T47D (cell line): ENCODE measurements at regions not wholly inside any gene's neighbourhood (a gene's known extent, or its start where the extent isn't known, plus 50 kb on each side); places are given as distances from the start of the nearest gene placed in this dataset.

ENCODE experiments used
- DNase-seq, 2 experiments: peaks; one replicate each; pipeline versions ENCODE4 v3.0.0 to v3.0.0-alpha.2; 2011 to 2012; ENCODE audit warnings: low read depth in 1 of 2, low spot score in 1 of 2
- JUND ChIP-seq: IDR thresholded peaks from 2 replicates; pipeline ENCODE4 v1.6.1; 2012; ENCODE audit warnings: low read depth
- in situ Hi-C: cut with HindIII; loops from 2 replicates; pipeline ENCODE4 v1.10.0; 2016; ENCODE audit warnings: low sequenced_read_pairs, low pct_unique_long_range_greater_than_20kb

- in situ Hi-C loops, result loop anchor here (25.0 kb wide), 1 partner anchor 218 kb away; the partner anchor contains the start of gene MAGEL2
- DNase-seq, result no peak
- TF ChIP-seq JUND, result no peak
Measured at GRCh38 chr15:23854912-23855659, 168.0 kb upstream of the NDN start.

DNA sequence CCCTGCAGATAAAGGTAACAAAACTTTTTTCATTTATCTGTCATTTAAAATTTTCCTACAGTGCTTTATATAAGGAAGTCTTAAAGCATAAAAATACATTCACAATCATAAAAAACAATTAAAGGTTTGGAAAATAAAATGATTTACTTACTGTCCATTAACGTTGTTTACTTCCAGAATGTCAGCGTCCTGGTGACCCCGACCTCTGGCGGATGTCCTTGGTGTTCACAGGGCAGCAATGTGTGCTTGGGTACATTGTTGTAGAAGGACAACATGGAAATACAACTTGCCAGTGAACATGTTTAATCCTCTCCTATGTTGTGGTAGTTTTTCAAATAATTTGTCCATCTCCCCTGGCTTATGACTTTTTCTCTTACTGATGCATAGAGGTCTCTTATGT lies 168.8 kb upstream of the NDN start:
- no peak for DNase-seq
- no peak for TF ChIP-seq JUND
- in situ Hi-C loops, result loop anchor here (25.0 kb wide), 1 partner anchor 219 kb away; the partner anchor contains the start of gene MAGEL2

DNA sequence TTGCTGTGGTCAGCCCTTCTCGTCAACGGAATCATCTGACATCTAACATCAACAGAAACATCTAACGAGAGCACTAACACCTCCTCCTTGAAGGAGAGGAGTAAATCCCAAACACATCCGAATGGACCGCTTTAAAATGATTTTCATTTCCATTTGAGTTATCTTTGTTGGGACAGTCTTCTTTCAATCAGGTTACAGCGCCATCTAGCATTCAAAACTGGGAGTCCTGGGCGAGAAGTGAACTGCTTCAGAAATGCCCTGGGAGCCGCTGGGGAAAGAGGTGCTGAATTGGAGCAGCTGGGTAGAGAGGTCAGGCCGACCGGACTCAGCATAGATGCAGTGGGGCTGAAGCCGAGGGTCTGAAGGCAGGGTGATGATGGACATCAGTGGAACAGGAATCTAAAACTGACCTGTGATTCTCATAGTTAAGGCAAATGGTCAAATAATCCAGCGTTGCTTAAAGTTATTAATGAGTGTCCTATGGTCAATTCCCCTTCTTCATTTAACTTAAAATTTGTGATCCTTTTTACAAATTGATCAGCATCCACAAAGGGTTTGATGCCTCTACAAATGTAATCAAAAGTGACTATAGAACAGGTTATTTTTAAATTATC lies 170.0 kb upstream of the NDN start:
- in situ Hi-C loops, result loop anchor here (25.0 kb wide), 1 partner anchor 220 kb away; the partner anchor contains the start of gene MAGEL2

DNA sequence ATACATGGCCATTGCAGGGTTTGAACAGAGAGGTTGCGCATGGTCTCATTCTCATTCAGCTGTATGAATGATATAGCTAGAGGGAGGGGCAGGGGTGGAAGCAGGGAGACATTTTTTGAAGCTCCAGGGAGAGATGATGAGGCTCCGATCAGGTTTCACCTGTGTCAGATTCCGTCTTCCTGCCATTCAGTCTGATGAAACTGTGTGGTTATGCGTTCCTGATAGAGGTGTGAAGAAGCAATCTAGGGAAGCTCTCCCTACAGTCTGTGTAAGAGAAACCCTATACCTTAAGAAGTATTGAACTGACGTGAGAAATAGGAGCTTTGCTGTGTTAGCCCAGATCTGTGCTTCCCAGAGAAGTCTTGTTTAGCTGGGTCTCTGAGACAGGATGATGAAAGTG lies 171.9 kb upstream of the NDN start:
- no peak for DNase-seq
- in situ Hi-C loops, result loop anchor here (25.0 kb wide), 1 partner anchor 222 kb away; the partner anchor contains the start of gene MAGEL2
- no peak for TF ChIP-seq JUND

More for the DNA sequence above, 170.0 kb upstream of the NDN start:
- DNase-seq, result peak; percentile 14 to 84
- TF ChIP-seq JUND, result no peak

GRCh38 chr15:23860290-23861245 lies 173.5 kb upstream of the NDN start:
- in situ Hi-C loops, result loop anchor here (25.0 kb wide), 1 partner anchor 223 kb away; the partner anchor contains the start of gene MAGEL2
- DNase-seq, result no peak
- no peak for TF ChIP-seq JUND

- DNase-seq, result peak; percentile 34 to 70
- in situ Hi-C loops, result loop anchor here (25.0 kb wide), 1 partner anchor 230 kb away; the partner anchor contains the start of gene MAGEL2
- TF ChIP-seq JUND, result no peak
Measured at GRCh38 chr15:23866832-23867231, 179.7 kb upstream of the NDN start.

DNA sequence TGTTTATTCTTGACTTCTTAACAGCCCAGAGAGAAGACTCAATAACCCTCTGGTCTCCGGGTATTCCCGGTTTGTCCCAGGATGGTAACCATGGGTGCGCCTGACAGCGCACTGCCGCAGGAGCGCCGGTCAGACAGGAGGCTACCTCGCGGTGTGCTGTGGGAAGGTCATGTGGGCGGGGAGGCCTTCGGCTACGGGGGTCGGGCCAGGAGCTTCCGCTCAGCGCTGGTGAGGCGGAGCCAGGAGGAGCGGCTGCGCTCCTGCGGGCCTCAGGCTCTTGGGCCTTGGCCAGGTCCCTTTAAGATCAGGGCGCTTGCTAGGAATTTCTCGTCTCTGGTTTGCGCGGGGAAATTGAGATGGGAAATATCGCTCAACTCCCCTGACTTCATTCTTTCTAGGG lies 182.3 kb upstream of the NDN start:
- DNase-seq, result peak; percentile 19 to 65
- no peak for TF ChIP-seq JUND
- in situ Hi-C loops, result loop anchor here (25.0 kb wide), 1 partner anchor 232 kb away; the partner anchor contains the start of gene MAGEL2

GRCh38 chr15:23873613-23874012 lies 186.5 kb upstream of the NDN start:
- peak in 1 of 2 experiments; percentile 28 for DNase-seq
- in situ Hi-C loops, result loop anchor here (25.0 kb wide), 1 partner anchor 236 kb away; the partner anchor contains the start of gene MAGEL2

- peak; percentile 38 to 86 for DNase-seq
- no peak for TF ChIP-seq JUND
- in situ Hi-C loops, result no loop called here
Measured at GRCh38 chr15:23877502-23878412, 190.7 kb upstream of the NDN start.

- no peak for TF ChIP-seq JUND
Measured at GRCh38 chr15:23881291-23881690, 194.2 kb upstream of the NDN start.

GRCh38 chr15:23890218-23890617 lies 203.1 kb upstream of the NDN start:
- in situ Hi-C loops, result no loop called here
- no peak for TF ChIP-seq JUND
- DNase-seq, result no peak

More at GRCh38 chr15:23881291-23881690, 194.2 kb upstream of the NDN start:
- in situ Hi-C loops, result no loop called here
- DNase-seq, result peak in 1 of 2 experiments; percentile 20
